Ovary (tissue), 7 donors: ENCODE measurements at regions not wholly inside any gene's neighbourhood (a gene's known extent, or its start where the extent isn't known, plus 50 kb on each side); places are given as distances from the start of the nearest gene placed in this dataset.

ENCODE experiments used
- DNase-seq, 5 donors: peaks; one replicate each; pipeline ENCODE4 v3.0.0-alpha.2; 2019 to 2020
- H3K27ac ChIP-seq, 2 donors: fragments of 200-600 bp; one replicate each; pipeline versions ENCODE4 v1.5.1 to v1.8.0; 2019 to 2022
- H3K27me3 ChIP-seq: fragments of 200-600 bp; one replicate; pipeline ENCODE4 v1.8.0; 2022
- H3K36me3 ChIP-seq: fragments of 200-600 bp; sonication (generic); one replicate; pipeline ENCODE4 v1.5.1; 2019
- H3K4me1 ChIP-seq: one replicate; pipeline ENCODE4 v1.8.1; 2013; ENCODE audit warnings: mild to moderate bottlenecking, moderate library complexity; ENCODE audit not compliant: insufficient read depth
- H3K4me3 ChIP-seq: fragments of 200-600 bp; sonication (generic); one replicate; pipeline ENCODE4 v1.5.1; 2017
- H3K9me3 ChIP-seq, 2 donors: fragments of 200-600 bp in 1 of 2; sonication (generic) in 1 of 2; one replicate each; pipeline versions ENCODE4 v1.5.1 to v1.8.1; 2013 to 2019; ENCODE audit warnings: mild to moderate bottlenecking in 1 of 2, moderate library complexity in 1 of 2
- EP300 ChIP-seq: sonication (generic); formaldehyde crosslinking; IDR thresholded peaks from one replicate; pipeline ENCODE4 v1.6.1; 2017; ENCODE audit warnings: antibody characterized with exemption
- POLR2A ChIP-seq: fragments of 450-650 bp; IDR thresholded peaks from one replicate; pipeline ENCODE4 v1.6.1; 2017; ENCODE audit warnings: antibody characterized with exemption, mild to moderate bottlenecking, moderate library complexity
- whole genome bisulfite sequencing, 3 donors: extraction: QIAGEN DNeasy Blood & Tissue Kit in 1 of 3; methylation state at CpG; one replicate each; pipeline versions ENCODE4 v1.1.5 to v1.1.7; 2013 to 2017; 5-methylcytosine and 5-hydroxymethylcytosine counted together
- intact Hi-C, 4 donors: fragments of 100-400 bp; cut with DNase I; formaldehyde crosslinking; loops; one replicate each; pipeline versions ENCODE4 v1.11.0 to v1.15.1; 2022 to 2023
- TF ChIP-seq, protein P1 (sequence below), 3 donors: fragments of 450-650 bp in 2 of 3; fragments of 200-600 bp in 1 of 3; IDR thresholded peaks; one replicate each; pipeline versions ENCODE4 v1.5.1 to v1.8.0; 2016 to 2022; ENCODE audit warnings: antibody characterized with exemption in 3 of 3, mild to moderate bottlenecking in 1 of 3
- donor health status: DM: no; HTN: no; CAD: no; lungs with moderate emphysema.
- donor health status: DM: no; HTN: no; CAD: no.
- donor health status: Bipolar disorder and iron deficiency.
- donor health status: DM: no; HTN: no; CAD: no.
- donor health status: DM: yes; HTN: yes; CAD: no.

DNA sequence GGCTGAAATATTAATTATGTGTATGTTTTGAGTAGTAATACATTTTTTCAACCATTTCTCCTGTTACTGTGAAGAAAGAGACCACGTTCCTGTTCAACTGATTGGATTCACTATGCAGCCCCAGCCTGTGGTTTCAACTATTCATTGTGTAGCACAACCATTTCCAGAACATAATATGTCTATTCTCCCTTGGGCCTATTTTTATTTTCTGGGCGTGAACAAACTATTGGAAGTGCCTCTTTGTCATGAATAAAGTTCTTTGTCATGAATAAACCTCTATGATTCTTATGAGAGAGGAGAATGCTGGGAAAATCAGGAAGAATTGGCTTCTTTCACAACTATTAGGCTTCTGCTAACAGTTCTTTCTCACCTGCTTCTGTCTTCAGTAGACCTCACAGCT is 152.4 kb downstream of the GNAT3 start:
- no peak overlapping the region for H3K27ac ChIP-seq
- no peaks in the 10 kb centered on the region for H3K36me3 ChIP-seq
- H3K4me1 ChIP-seq = no peaks in the 10 kb centered on the region
- no peaks in the 10 kb centered on the region for H3K9me3 ChIP-seq
- DNase-seq = no peak
- WGBS, 3 donors = 90 to 93% (median 90%) methylated on average over 2 of the region's 2 CpGs
- TF ChIP-seq, protein P1, sequence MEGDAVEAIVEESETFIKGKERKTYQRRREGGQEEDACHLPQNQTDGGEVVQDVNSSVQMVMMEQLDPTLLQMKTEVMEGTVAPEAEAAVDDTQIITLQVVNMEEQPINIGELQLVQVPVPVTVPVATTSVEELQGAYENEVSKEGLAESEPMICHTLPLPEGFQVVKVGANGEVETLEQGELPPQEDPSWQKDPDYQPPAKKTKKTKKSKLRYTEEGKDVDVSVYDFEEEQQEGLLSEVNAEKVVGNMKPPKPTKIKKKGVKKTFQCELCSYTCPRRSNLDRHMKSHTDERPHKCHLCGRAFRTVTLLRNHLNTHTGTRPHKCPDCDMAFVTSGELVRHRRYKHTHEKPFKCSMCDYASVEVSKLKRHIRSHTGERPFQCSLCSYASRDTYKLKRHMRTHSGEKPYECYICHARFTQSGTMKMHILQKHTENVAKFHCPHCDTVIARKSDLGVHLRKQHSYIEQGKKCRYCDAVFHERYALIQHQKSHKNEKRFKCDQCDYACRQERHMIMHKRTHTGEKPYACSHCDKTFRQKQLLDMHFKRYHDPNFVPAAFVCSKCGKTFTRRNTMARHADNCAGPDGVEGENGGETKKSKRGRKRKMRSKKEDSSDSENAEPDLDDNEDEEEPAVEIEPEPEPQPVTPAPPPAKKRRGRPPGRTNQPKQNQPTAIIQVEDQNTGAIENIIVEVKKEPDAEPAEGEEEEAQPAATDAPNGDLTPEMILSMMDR (IDR thresholded peaks at IDR 0.05) = no peak
- TF ChIP-seq POLR2A (no peak), EP300 (no peak)
- no peak overlapping the region for H3K4me3 ChIP-seq
- intact Hi-C loops = no loop called here
- H3K27me3 ChIP-seq = no peaks in the 10 kb centered on the region

DNA sequence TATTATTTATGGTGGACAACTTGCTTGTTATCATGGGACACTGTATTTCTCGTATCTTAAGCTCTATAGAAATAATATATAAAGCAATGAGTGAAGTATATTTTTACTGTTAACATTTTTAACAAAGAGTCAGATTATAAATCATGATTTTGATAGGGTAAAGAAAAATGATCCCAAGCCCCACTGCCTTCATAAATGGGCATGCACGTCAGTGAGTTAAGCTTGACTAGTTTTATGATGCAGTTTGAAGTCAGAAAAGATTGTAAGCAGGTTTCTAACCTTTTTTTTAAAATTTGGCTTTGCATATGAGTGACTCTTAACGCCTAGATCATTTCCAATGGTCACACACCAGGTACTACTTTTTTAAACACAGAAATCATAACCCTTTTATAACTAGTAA is 152.8 kb downstream of the GNAT3 start:
- H3K4me1 ChIP-seq = no peaks in the 10 kb centered on the region
- no peak for DNase-seq
- H3K9me3 ChIP-seq = no peaks in the 10 kb centered on the region
- no peak overlapping the region for H3K27ac ChIP-seq
- no peaks in the 10 kb centered on the region for H3K36me3 ChIP-seq
- TF ChIP-seq, protein P1 (IDR thresholded peaks at IDR 0.05) = no peak
- TF ChIP-seq EP300 (no peak), POLR2A (no peak)
- intact Hi-C loops = no loop called here
- no peak overlapping the region for H3K4me3 ChIP-seq
- 88 to 94% (median 92%) methylated on average over 3 of the region's 3 CpGs for WGBS, 3 donors
- H3K27me3 ChIP-seq = no peaks in the 10 kb centered on the region

GRCh38 chr7:80357530-80357929 is 154.3 kb downstream of the GNAT3 start:
- no peak for DNase-seq
- Histone ChIP-seq H3K27ac (no peak overlapping the region), H3K27me3 (no peaks in the 10 kb centered on the region), H3K4me3 (no peak overlapping the region), H3K36me3 (no peaks in the 10 kb centered on the region), H3K9me3 (no peaks in the 10 kb centered on the region), H3K4me1 (no peaks in the 10 kb centered on the region)
- intact Hi-C loops = no loop called here
- no peak for TF ChIP-seq POLR2A
- TF ChIP-seq, protein P1 (IDR thresholded peaks at IDR 0.05) = no peak
- TF ChIP-seq EP300 = no peak

DNA sequence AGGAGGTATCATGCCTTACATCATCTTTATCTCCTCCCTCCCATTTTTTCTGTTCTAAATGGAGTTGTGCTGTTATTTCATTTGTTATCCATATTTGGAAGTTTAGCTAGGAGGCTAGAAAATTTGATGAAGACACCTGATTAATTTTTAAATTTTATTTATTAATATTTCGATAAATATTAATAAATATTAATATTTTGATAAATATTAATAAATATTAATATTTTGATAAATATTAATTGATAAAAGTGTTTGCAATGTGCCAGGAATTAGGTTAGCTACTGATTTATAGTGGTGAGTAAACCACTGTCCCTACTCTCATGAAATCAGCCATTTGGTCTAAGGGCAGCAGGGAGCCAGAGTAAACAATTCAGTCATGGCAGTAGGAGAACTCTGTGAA is 161.4 kb downstream of the GNAT3 start:
- no peaks in the 10 kb centered on the region for H3K27me3 ChIP-seq
- WGBS, 3 donors = 0 to 93% (median 45%) methylated on average over 1 of the region's 1 CpG
- TF ChIP-seq, protein P1 (IDR thresholded peaks at IDR 0.05) = no peak
- TF ChIP-seq EP300 (no peak), POLR2A (no peak)
- no peaks in the 10 kb centered on the region for H3K36me3 ChIP-seq
- no peak for DNase-seq
- H3K4me3 ChIP-seq = no peak overlapping the region
- H3K9me3 ChIP-seq = no peaks in the 10 kb centered on the region
- H3K27ac ChIP-seq = no peak overlapping the region
- no peaks in the 10 kb centered on the region for H3K4me1 ChIP-seq
- intact Hi-C loops = no loop called here

DNA sequence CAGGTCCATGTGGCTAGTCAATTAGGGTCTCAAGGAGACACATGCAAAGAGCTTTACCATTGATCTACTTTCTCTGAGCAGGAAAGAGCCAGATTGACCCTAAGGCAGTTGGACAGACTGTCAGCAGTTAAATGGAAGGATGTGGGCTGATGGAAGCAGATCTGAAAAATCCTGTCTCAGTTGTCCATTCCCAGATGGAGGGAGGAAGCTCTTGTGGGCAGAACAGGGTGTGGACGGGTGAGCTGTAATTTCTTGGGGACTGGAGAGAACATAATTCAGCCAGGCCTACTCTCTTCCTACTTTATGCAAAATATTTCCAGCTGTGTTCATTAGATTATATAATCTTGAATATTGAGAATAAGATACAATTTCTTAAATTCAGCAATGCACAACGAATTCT is 163.6 kb downstream of the GNAT3 start:
- Histone ChIP-seq H3K4me3 (no peak overlapping the region), H3K27ac (no peak overlapping the region), H3K4me1 (no peaks in the 10 kb centered on the region), H3K9me3 (no peaks in the 10 kb centered on the region), H3K36me3 (no peaks in the 10 kb centered on the region), H3K27me3 (no peaks in the 10 kb centered on the region)
- intact Hi-C loops = no loop called here
- TF ChIP-seq POLR2A (no peak), EP300 (no peak)
- TF ChIP-seq, protein P1 (IDR thresholded peaks at IDR 0.05) = no peak
- no peak for DNase-seq
- WGBS, 3 donors = 83 to 89% (median 84%) methylated on average over 2 of the region's 2 CpGs
